ENCODE measurements at regions not wholly inside any gene's neighbourhood (a gene's known extent, or its start where the extent isn't known, plus 50 kb on each side); places are given as distances from the start of the nearest gene placed in this dataset.

GRCh38 chr6:82030301-82030700, 217.2 kb downstream of the IBTK start:
- Histone ChIP-seq H3K4me3 (no peak overlapping the region), H3K27me3 (no peaks in the 10 kb centered on the region), H3K4me1 (no peaks in the 10 kb centered on the region), H3K9me3 (no peaks in the 10 kb centered on the region), H3K27ac (no peak overlapping the region), H3K36me3 (no peaks in the 10 kb centered on the region)
- ATAC-seq = no peak
- no peak for TF ChIP-seq POLR2A (IDR thresholded peaks at IDR 0.05)
- TF ChIP-seq EP300 (IDR thresholded peaks at IDR 0.05) = no peak
- TF ChIP-seq POLR2AphosphoS5 (IDR thresholded peaks at IDR 0.05) = no peak
- no peak for TF ChIP-seq CTCF (IDR thresholded peaks at IDR 0.05)
- 46 to 78% methylated on average over 2 of the region's 2 CpGs for WGBS, 2 donors (ENCODE audit: low coverage in 1 of 2)

GRCh38 chr6:82025271-82025670, 222.3 kb downstream of the IBTK start:
- no peaks in the 10 kb centered on the region for H3K27me3 ChIP-seq
- no peaks in the 10 kb centered on the region for H3K4me1 ChIP-seq
- H3K27ac ChIP-seq = no peak overlapping the region
- no peak overlapping the region for H3K4me3 ChIP-seq
- TF ChIP-seq POLR2AphosphoS5 (IDR thresholded peaks at IDR 0.05) = no peak
- TF ChIP-seq EP300 (IDR thresholded peaks at IDR 0.05) = no peak
- no peak for TF ChIP-seq POLR2A (IDR thresholded peaks at IDR 0.05)
- no peak for TF ChIP-seq CTCF (IDR thresholded peaks at IDR 0.05)
- H3K36me3 ChIP-seq = no peaks in the 10 kb centered on the region
- 80 to 100% methylated on average over 1 of the region's 1 CpG for WGBS, 2 donors (ENCODE audit: low coverage in 1 of 2)
- ATAC-seq = no peak
- no peaks in the 10 kb centered on the region for H3K9me3 ChIP-seq

- no peak overlapping the region for H3K27ac ChIP-seq
- WGBS, 2 donors (ENCODE audit: low coverage in 1 of 2) = 86 to 100% methylated on average over 2 of the region's 2 CpGs
- H3K27me3 ChIP-seq = no peaks in the 10 kb centered on the region
- no peak for ATAC-seq
- H3K36me3 ChIP-seq = no peaks in the 10 kb centered on the region
- no peaks in the 10 kb centered on the region for H3K9me3 ChIP-seq
- TF ChIP-seq POLR2A (IDR thresholded peaks at IDR 0.05) = no peak
- TF ChIP-seq POLR2AphosphoS5 (IDR thresholded peaks at IDR 0.05) = no peak
- TF ChIP-seq CTCF (IDR thresholded peaks at IDR 0.05) = no peak
- TF ChIP-seq EP300 (IDR thresholded peaks at IDR 0.05) = no peak
- H3K4me1 ChIP-seq = peaks cover 0 to 4% (median 0%) of the 10 kb centered on the region in 3 donors
- no peak overlapping the region for H3K4me3 ChIP-seq
These were observed 224.9 kb downstream of the IBTK start for GRCh38 chr6:82022614-82023129.

GRCh38 chr6:82017773-82018172, 229.8 kb downstream of the IBTK start:
- H3K27me3 ChIP-seq = no peaks in the 10 kb centered on the region
- peak overlapping the region in 1 of 4 donors; percentile 67 for H3K27ac ChIP-seq
- TF ChIP-seq EP300 (IDR thresholded peaks at IDR 0.05) = no peak
- TF ChIP-seq POLR2A (IDR thresholded peaks at IDR 0.05) = no peak
- no peak for TF ChIP-seq CTCF (IDR thresholded peaks at IDR 0.05)
- no peak for TF ChIP-seq POLR2AphosphoS5 (IDR thresholded peaks at IDR 0.05)
- H3K4me1 ChIP-seq = peaks cover 4 to 31% (median 6%) of the 10 kb centered on the region in 3 donors
- 46 to 76% methylated on average over 3 of the region's 3 CpGs for WGBS, 2 donors (ENCODE audit: low coverage in 1 of 2)
- ATAC-seq = no peak
- H3K36me3 ChIP-seq = no peaks in the 10 kb centered on the region
- no peaks in the 10 kb centered on the region for H3K9me3 ChIP-seq
- H3K4me3 ChIP-seq = no peak overlapping the region

- peaks cover 4 to 31% (median 6%) of the 10 kb centered on the region in 3 donors for H3K4me1 ChIP-seq
- peak; percentile 90 for ATAC-seq
- no peaks in the 10 kb centered on the region for H3K9me3 ChIP-seq
- no peaks in the 10 kb centered on the region for H3K27me3 ChIP-seq
- H3K4me3 ChIP-seq = no peak overlapping the region
- H3K36me3 ChIP-seq = no peaks in the 10 kb centered on the region
- peak overlapping the region; percentile 56 to 69 (median 64) for H3K27ac ChIP-seq
- TF ChIP-seq POLR2AphosphoS5 (IDR thresholded peaks at IDR 0.05) (peak; percentile 87), CTCF (IDR thresholded peaks at IDR 0.05) (no peak)
These were observed 230.3 kb downstream of the IBTK start for GRCh38 chr6:82017288-82017687.

Measured in gastroesophageal sphincter (tissue), 4 donors.